GM23338 (cell line): ENCODE measurements at regions not wholly inside any gene's neighbourhood (a gene's known extent, or its start where the extent isn't known, plus 50 kb on each side); places are given as distances from the start of the nearest gene placed in this dataset.

Source experiments
- ATAC-seq: fragments of 200-7000 bp; cut with Tn5 transposase; 3 replicates; pipeline ENCODE4 v1.9.1; 2020
- DNase-seq: peaks from one replicate; pipeline ENCODE4 v3.0.0-alpha.2; 2015; ENCODE audit warnings: low spot score
- H2AFZ ChIP-seq: fragments of 200-600 bp; sonication (generic); 2 replicates; pipeline ENCODE4 v1.8.0; 2016; ENCODE audit warnings: antibody characterized with exemption, mild to moderate bottlenecking, moderate library complexity
- H3F3A ChIP-seq: fragments of 200-600 bp; sonication (generic); replicated peaks from 2 replicates; pipeline ENCODE4 v1.8.0; 2017; ENCODE audit warnings: antibody characterized with exemption, mixed run types, low read depth
- H3K27ac ChIP-seq: fragments of 200-600 bp; sonication (generic); 2 replicates; pipeline ENCODE4 v1.6.1; 2016; ENCODE audit warnings: low read depth
- H3K27me3 ChIP-seq: fragments of 200-600 bp; sonication (generic); 2 replicates; pipeline ENCODE4 v1.8.0; 2016; ENCODE audit warnings: mild to moderate bottlenecking, mixed run types, moderate library complexity; ENCODE audit not compliant: insufficient read depth
- H3K36me3 ChIP-seq: fragments of 200-600 bp; sonication (generic); 2 replicates; pipeline ENCODE4 v1.8.0; 2016; ENCODE audit warnings: mild to moderate bottlenecking; ENCODE audit not compliant: insufficient read depth
- H3K4me1 ChIP-seq: fragments of 200-600 bp; sonication (generic); 2 replicates; pipeline ENCODE4 v1.8.0; 2016; ENCODE audit warnings: mild to moderate bottlenecking, moderate library complexity; ENCODE audit not compliant: insufficient read depth
- H3K4me2 ChIP-seq: fragments of 200-600 bp; sonication (generic); 2 replicates; pipeline ENCODE4 v1.7.1; 2017; ENCODE audit warnings: mixed run types
- H3K4me3 ChIP-seq: fragments of 200-600 bp; sonication (generic); 2 replicates; pipeline ENCODE4 v1.6.1; 2016; ENCODE audit warnings: mixed run types
- H3K79me2 ChIP-seq: fragments of 200-600 bp; sonication (generic); replicated peaks from 2 replicates; pipeline ENCODE4 v1.8.0; 2017; ENCODE audit warnings: mild to moderate bottlenecking; ENCODE audit not compliant: insufficient read depth
- H3K9me2 ChIP-seq: fragments of 200-600 bp; sonication (generic); 2 replicates; pipeline ENCODE4 v1.8.0; 2017; ENCODE audit not compliant: insufficient read depth
- H4K20me1 ChIP-seq: fragments of 200-600 bp; sonication (generic); replicated peaks from 2 replicates; pipeline ENCODE4 v1.8.0; 2017; ENCODE audit warnings: mild to moderate bottlenecking; ENCODE audit not compliant: insufficient read depth
- H3K27ac Mint-ChIP-seq: 2 replicates; pipeline ENCODE4 v1.8.0; 2020; ENCODE audit warnings: inconsistent platforms, mild to moderate bottlenecking, moderate library complexity, mixed read lengths
- H3K27me3 Mint-ChIP-seq: 3 replicates; pipeline ENCODE4 v1.8.0; 2022; ENCODE audit warnings: low read depth, mild to moderate bottlenecking, moderate library complexity, mixed read lengths, inconsistent platforms; ENCODE audit not compliant: insufficient read depth, poor library complexity
- H3K36me3 Mint-ChIP-seq: 3 replicates; pipeline ENCODE4 v1.8.0; 2021; ENCODE audit warnings: low read depth, mild to moderate bottlenecking, inconsistent platforms, moderate library complexity, mixed read lengths
- H3K4me1 Mint-ChIP-seq: 3 replicates; pipeline ENCODE4 v1.8.0; 2020; ENCODE audit warnings: mild to moderate bottlenecking, inconsistent platforms, mixed read lengths
- H3K4me3 Mint-ChIP-seq: 3 replicates; pipeline ENCODE4 v1.8.0; 2021; ENCODE audit warnings: moderate library complexity, mild to moderate bottlenecking, inconsistent platforms, mixed read lengths
- H3K9me3 Mint-ChIP-seq: 3 replicates; pipeline ENCODE4 v1.8.0; 2020; ENCODE audit warnings: moderate library complexity, mild to moderate bottlenecking, inconsistent platforms, mixed read lengths
- CREB1 ChIP-seq: fragments of 250-450 bp; sonication (Bioruptor Pico); IDR thresholded peaks from 2 replicates; pipeline ENCODE4 v1.5.0; 2020; ENCODE audit warnings: low read depth, mild to moderate bottlenecking, moderate library complexity
- EZH2 ChIP-seq: fragments of 200-600 bp; sonication (generic); IDR thresholded peaks from one replicate; pipeline ENCODE4 v1.8.0; 2017; ENCODE audit warnings: antibody characterized with exemption, mild to moderate bottlenecking, low read depth; ENCODE audit not compliant: unreplicated experiment
- JUNB ChIP-seq: IDR thresholded peaks from one replicate; pipeline ENCODE4 v1.6.1; 2016; ENCODE audit warnings: antibody characterized with exemption; ENCODE audit not compliant: unreplicated experiment
- NANOG ChIP-seq: IDR thresholded peaks from 2 replicates; pipeline ENCODE4 v1.6.1; 2016; ENCODE audit warnings: antibody characterized with exemption, borderline replicate concordance
- POLR2AphosphoS5 ChIP-seq: IDR thresholded peaks from 2 replicates; pipeline ENCODE4 v1.6.1; 2016; ENCODE audit warnings: antibody characterized with exemption, low read depth
- STAT1 ChIP-seq: IDR thresholded peaks from one replicate; pipeline ENCODE4 v1.6.1; 2016; ENCODE audit warnings: antibody characterized with exemption; ENCODE audit not compliant: unreplicated experiment
- ZNF331 ChIP-seq: fragments of 250-450 bp; sonication (Bioruptor Pico); IDR thresholded peaks from 2 replicates; pipeline ENCODE4 v1.5.0; 2020; ENCODE audit warnings: low read depth, mild to moderate bottlenecking, moderate library complexity
- ZNF462 ChIP-seq: fragments of 250-450 bp; sonication (Bioruptor Pico); IDR thresholded peaks from 2 replicates; pipeline ENCODE4 v1.5.0; 2020; ENCODE audit warnings: mild to moderate bottlenecking, moderate library complexity
- TF ChIP-seq, protein P1 (sequence below): IDR thresholded peaks from 2 replicates; pipeline ENCODE4 v1.6.1; 2016; ENCODE audit warnings: antibody characterized with exemption

DNA sequence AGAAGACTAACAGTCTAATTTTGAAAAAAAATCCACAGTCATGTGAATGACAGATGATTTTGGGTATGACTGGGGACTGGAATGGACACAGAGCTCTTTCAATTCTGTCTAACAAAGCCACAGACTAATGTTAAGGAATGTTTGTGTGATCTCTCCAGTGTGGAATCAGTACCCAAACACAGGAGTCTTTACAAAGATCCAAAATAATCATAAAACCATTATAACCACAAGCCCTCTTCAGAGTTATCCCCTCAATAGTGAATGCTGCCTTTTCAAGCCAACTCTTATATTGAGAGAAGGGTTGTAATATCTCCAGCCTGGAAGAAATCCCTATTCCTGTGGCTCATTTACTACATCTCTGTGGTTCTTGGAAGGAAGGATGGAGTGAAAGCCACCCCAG is 552.0 kb upstream of the CLINT1 start:
- H3K27ac ChIP-seq: no peak overlapping the region
- no peaks in the 10 kb centered on the region for H3K4me1 ChIP-seq
- Mint-ChIP-seq H3K4me1 (no peaks in the 10 kb centered on the region), H3K4me3 (no peak overlapping the region), H3K36me3 (no peaks in the 10 kb centered on the region), H3K27ac (no peak overlapping the region), H3K27me3 (no peaks in the 10 kb centered on the region), H3K9me3 (no peaks in the 10 kb centered on the region)
- H3K79me2 ChIP-seq: no peaks in the 10 kb centered on the region
- H3K4me2 ChIP-seq: no peak overlapping the region
- no peaks in the 10 kb centered on the region for H3F3A ChIP-seq
- ATAC-seq (no peak), DNase-seq (no peak)
- TF ChIP-seq STAT1: no peak
- no peak for TF ChIP-seq EZH2
- TF ChIP-seq CREB1 (CRISPR knock-in tag): no peak
- TF ChIP-seq NANOG: no peak
- no peak for TF ChIP-seq POLR2AphosphoS5
- TF ChIP-seq JUNB: no peak
- H3K9me2 ChIP-seq: no peaks in the 10 kb centered on the region
- H3K27me3 ChIP-seq: no peaks in the 10 kb centered on the region
- no peaks in the 10 kb centered on the region for H4K20me1 ChIP-seq
- H2AFZ ChIP-seq: no peak overlapping the region
- H3K4me3 ChIP-seq: no peak overlapping the region
- no peaks in the 10 kb centered on the region for H3K36me3 ChIP-seq

- Histone ChIP-seq H3K79me2 (no peaks in the 10 kb centered on the region), H3F3A (no peaks in the 10 kb centered on the region), H3K4me2 (no peak overlapping the region), H4K20me1 (no peaks in the 10 kb centered on the region), H3K4me1 (no peaks in the 10 kb centered on the region), H2AFZ (no peak overlapping the region), H3K9me2 (no peaks in the 10 kb centered on the region), H3K4me3 (no peak overlapping the region), H3K27me3 (no peaks in the 10 kb centered on the region), H3K27ac (no peak overlapping the region), H3K36me3 (no peaks in the 10 kb centered on the region)
- Mint-ChIP-seq H3K4me3 (no peak overlapping the region), H3K9me3 (peaks cover 3% of the 10 kb centered on the region; the same call in 1 of the 3 replicates), H3K27ac (no peak overlapping the region), H3K4me1 (no peaks in the 10 kb centered on the region), H3K27me3 (no peaks in the 10 kb centered on the region), H3K36me3 (peaks cover 3% of the 10 kb centered on the region; the same call in 2 of the 3 replicates)
- TF ChIP-seq, protein P1, sequence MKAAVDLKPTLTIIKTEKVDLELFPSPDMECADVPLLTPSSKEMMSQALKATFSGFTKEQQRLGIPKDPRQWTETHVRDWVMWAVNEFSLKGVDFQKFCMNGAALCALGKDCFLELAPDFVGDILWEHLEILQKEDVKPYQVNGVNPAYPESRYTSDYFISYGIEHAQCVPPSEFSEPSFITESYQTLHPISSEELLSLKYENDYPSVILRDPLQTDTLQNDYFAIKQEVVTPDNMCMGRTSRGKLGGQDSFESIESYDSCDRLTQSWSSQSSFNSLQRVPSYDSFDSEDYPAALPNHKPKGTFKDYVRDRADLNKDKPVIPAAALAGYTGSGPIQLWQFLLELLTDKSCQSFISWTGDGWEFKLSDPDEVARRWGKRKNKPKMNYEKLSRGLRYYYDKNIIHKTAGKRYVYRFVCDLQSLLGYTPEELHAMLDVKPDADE: no peak
- no peak for TF ChIP-seq ZNF462 (CRISPR knock-in tag)
- no peak for TF ChIP-seq ZNF331 (CRISPR knock-in tag)
- TF ChIP-seq JUNB: no peak
- DNase-seq: no peak
- no peak for ATAC-seq
Observed at GRCh38 chr5:158409507-158409906, 550.6 kb upstream of the CLINT1 start.
